Liver (tissue), 8 donors: ENCODE measurements at regions not wholly inside any gene's neighbourhood (a gene's known extent, or its start where the extent isn't known, plus 50 kb on each side); places are given as distances from the start of the nearest gene placed in this dataset.

Experiments
- DNase-seq: peaks from one replicate; pipeline ENCODE4 v3.0.0-alpha.2; 2017; ENCODE audit warnings: low spot score
- H3K27ac ChIP-seq, 2 donors: one replicate each; pipeline ENCODE4 v1.7.0; 2013; ENCODE audit warnings: inconsistent platforms in 2 of 2, low read length in 2 of 2, control low read depth in 1 of 2, low read depth in 1 of 2, mild to moderate bottlenecking in 1 of 2
- H3K27me3 ChIP-seq, 4 donors: one replicate each; pipeline versions ENCODE4 v1.6.1 to v1.7.0; 2013; ENCODE audit warnings: low read length in 3 of 4, inconsistent platforms in 1 of 4, mild to moderate bottlenecking in 1 of 4, moderate library complexity in 1 of 4; ENCODE audit not compliant: control insufficient read depth in 4 of 4, insufficient read depth in 4 of 4
- H3K36me3 ChIP-seq, 4 donors: one replicate each; pipeline versions ENCODE4 v1.6.1 to v1.7.0; 2013; ENCODE audit warnings: low read length in 3 of 4, mild to moderate bottlenecking in 3 of 4, low read depth in 1 of 4, moderate library complexity in 1 of 4; ENCODE audit not compliant: control insufficient read depth in 4 of 4, insufficient read depth in 3 of 4
- H3K4me1 ChIP-seq, 4 donors: one replicate each; pipeline versions ENCODE4 v1.6.1 to v1.7.0; 2013; ENCODE audit warnings: low read length in 3 of 4, mild to moderate bottlenecking in 3 of 4, moderate library complexity in 1 of 4; ENCODE audit not compliant: control insufficient read depth in 4 of 4, insufficient read depth in 4 of 4
- H3K4me3 ChIP-seq, 3 donors: one replicate each; pipeline versions ENCODE4 v1.6.1 to v1.7.0; 2013; ENCODE audit warnings: low read length in 3 of 3, control low read depth in 1 of 3, low read depth in 1 of 3, mild to moderate bottlenecking in 1 of 3
- H3K9ac ChIP-seq, 2 donors: one replicate each; pipeline ENCODE4 v1.7.0; 2013; ENCODE audit warnings: low read length in 2 of 2, mild to moderate bottlenecking in 2 of 2, moderate library complexity in 2 of 2, control low read depth in 1 of 2, low read depth in 1 of 2
- H3K9me3 ChIP-seq, 4 donors: one replicate each; pipeline versions ENCODE4 v1.6.1 to v1.7.0; 2013; ENCODE audit warnings: low read length in 3 of 4; ENCODE audit not compliant: control insufficient read depth in 4 of 4
- EGR1 ChIP-seq, 2 donors: IDR thresholded peaks; 2 replicates each; pipeline ENCODE4 v1.6.1; 2016 to 2018; ENCODE audit warnings: antibody characterized with exemption in 2 of 2, low read depth in 2 of 2
- FOXA1 ChIP-seq: IDR thresholded peaks from 2 replicates; pipeline ENCODE4 v1.6.1; 2016; ENCODE audit warnings: antibody characterized with exemption
- FOXA2 ChIP-seq: IDR thresholded peaks from 2 replicates; pipeline ENCODE4 v1.6.1; 2016; ENCODE audit warnings: antibody characterized with exemption
- HNF4G ChIP-seq: IDR thresholded peaks from 2 replicates; pipeline ENCODE4 v1.6.1; 2016; ENCODE audit warnings: antibody characterized with exemption
- JUND ChIP-seq, 2 donors: IDR thresholded peaks; 2 replicates each; pipeline ENCODE4 v1.6.1; 2016; ENCODE audit warnings: antibody characterized with exemption in 2 of 2
- NR2F2 ChIP-seq: IDR thresholded peaks from 2 replicates; pipeline ENCODE4 v1.6.1; 2016; ENCODE audit warnings: antibody characterized with exemption
- RAD21 ChIP-seq, 2 donors: IDR thresholded peaks; 2 replicates each; pipeline ENCODE4 v1.6.1; 2016; ENCODE audit warnings: antibody characterized with exemption in 2 of 2, mild to moderate bottlenecking in 2 of 2
- REST ChIP-seq: IDR thresholded peaks from 2 replicates; pipeline ENCODE4 v1.6.1; 2016; ENCODE audit warnings: antibody characterized with exemption, mild to moderate bottlenecking
- SP1 ChIP-seq: IDR thresholded peaks from 2 replicates; pipeline ENCODE4 v1.6.1; 2018; ENCODE audit warnings: antibody characterized with exemption, mild to moderate bottlenecking
- TAF1 ChIP-seq: conservative IDR thresholded peaks from 2 replicates; pipeline ENCODE4 v1.6.1; 2016; ENCODE audit warnings: antibody characterized with exemption, mild to moderate bottlenecking
- ZBTB33 ChIP-seq: IDR thresholded peaks from 2 replicates; pipeline ENCODE4 v1.6.1; 2016; ENCODE audit warnings: antibody characterized with exemption
- WGBS: extraction: QIAGEN DNeasy Blood & Tissue Kit; methylation state at CpG from one replicate; pipeline ENCODE4 v1.1.7; 2013; 5-methylcytosine and 5-hydroxymethylcytosine counted together
- TF ChIP-seq, protein P1 (sequence below): fragments of 150-350 bp; IDR thresholded peaks from 2 replicates; pipeline ENCODE4 v1.5.1; 2017; ENCODE audit warnings: improper control_type of control experiment, low read depth, low read length; ENCODE audit not compliant: missing input control
- TF ChIP-seq, protein P2 (sequence below): IDR thresholded peaks from 2 replicates; pipeline ENCODE4 v1.6.1; 2016; ENCODE audit warnings: antibody characterized with exemption
- donor health status: healthy.
- donor health status: healthy.
- donor health status: healthy.
- donor health status: healthy.
- donor health status: healthy.

DNA sequence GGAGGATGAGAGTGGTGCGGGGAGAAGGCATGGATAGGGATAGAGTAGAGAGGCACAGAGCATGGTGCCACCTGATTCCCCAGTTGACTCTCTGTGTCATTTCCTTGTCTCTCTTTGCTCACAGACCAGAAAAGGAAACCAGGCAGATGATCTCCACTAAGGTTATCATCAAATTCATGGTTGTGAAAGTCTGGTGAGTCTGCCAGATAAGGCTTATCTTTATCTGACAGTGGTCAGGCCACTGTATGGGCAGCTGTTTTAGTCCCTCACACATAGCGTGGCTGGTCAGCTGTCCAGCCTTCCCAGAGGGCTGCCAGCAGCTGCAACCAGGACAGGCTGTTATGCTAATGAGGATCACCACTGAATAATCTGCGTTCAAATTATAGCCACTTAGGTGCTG, 99.0 kb downstream of the ADRA2A start:
- no peak overlapping the region for H3K27ac ChIP-seq
- TF ChIP-seq RAD21 (IDR thresholded peaks at IDR 0.05) (no peak), HNF4G (no peak), FOXA2 (no peak), REST (no peak), SP1 (no peak)
- TF ChIP-seq, protein P1, sequence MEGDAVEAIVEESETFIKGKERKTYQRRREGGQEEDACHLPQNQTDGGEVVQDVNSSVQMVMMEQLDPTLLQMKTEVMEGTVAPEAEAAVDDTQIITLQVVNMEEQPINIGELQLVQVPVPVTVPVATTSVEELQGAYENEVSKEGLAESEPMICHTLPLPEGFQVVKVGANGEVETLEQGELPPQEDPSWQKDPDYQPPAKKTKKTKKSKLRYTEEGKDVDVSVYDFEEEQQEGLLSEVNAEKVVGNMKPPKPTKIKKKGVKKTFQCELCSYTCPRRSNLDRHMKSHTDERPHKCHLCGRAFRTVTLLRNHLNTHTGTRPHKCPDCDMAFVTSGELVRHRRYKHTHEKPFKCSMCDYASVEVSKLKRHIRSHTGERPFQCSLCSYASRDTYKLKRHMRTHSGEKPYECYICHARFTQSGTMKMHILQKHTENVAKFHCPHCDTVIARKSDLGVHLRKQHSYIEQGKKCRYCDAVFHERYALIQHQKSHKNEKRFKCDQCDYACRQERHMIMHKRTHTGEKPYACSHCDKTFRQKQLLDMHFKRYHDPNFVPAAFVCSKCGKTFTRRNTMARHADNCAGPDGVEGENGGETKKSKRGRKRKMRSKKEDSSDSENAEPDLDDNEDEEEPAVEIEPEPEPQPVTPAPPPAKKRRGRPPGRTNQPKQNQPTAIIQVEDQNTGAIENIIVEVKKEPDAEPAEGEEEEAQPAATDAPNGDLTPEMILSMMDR: no peak
- WGBS: 56% methylated on average over 3 of the region's 3 CpGs
- H3K27me3 ChIP-seq: no peaks in the 10 kb centered on the region
- no peak for DNase-seq
- H3K36me3 ChIP-seq: no peaks in the 10 kb centered on the region
- no peaks in the 10 kb centered on the region for H3K4me1 ChIP-seq
- no peak overlapping the region for H3K4me3 ChIP-seq
- no peak overlapping the region for H3K9ac ChIP-seq
- no peaks in the 10 kb centered on the region for H3K9me3 ChIP-seq

DNA sequence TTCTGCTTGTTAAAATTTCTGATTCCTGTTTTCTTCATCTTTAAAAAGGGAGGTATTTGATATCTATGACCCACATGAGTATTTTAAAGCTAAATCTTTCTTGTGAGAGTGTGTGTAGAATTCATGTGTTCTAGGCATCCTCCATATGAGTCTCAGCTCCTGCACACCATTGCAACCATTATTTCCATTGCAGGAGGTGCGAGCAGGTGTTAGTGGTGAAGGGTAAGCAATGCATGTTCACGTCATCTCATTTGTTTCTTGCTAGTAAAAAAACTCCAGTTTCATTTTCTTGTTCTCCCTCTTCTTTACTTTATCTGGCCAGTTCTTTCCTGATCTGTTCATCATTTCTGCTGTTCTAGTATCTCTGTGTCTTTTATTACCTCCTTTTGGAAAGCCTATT, 100.5 kb downstream of the ADRA2A start:
- no peak overlapping the region for H3K27ac ChIP-seq
- DNase-seq: no peak
- no peaks in the 10 kb centered on the region for H3K36me3 ChIP-seq
- no peaks in the 10 kb centered on the region for H3K9me3 ChIP-seq
- H3K9ac ChIP-seq: no peak overlapping the region
- TF ChIP-seq FOXA1 (no peak), EGR1 (IDR thresholded peaks at IDR 0.05; ENCODE audit: low read depth in 2 of 2) (no peak), RAD21 (IDR thresholded peaks at IDR 0.05) (no peak), TAF1 (no peak), NR2F2 (no peak), ZBTB33 (no peak), HNF4G (no peak), JUND (IDR thresholded peaks at IDR 0.05) (no peak)
- TF ChIP-seq, protein P2, sequence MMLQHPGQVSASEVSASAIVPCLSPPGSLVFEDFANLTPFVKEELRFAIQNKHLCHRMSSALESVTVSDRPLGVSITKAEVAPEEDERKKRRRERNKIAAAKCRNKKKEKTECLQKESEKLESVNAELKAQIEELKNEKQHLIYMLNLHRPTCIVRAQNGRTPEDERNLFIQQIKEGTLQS: no peak
- TF ChIP-seq, protein P1: no peak
- WGBS: 84% methylated on average over 2 of the region's 2 CpGs
- H3K27me3 ChIP-seq: no peaks in the 10 kb centered on the region
- no peak overlapping the region for H3K4me3 ChIP-seq
- H3K4me1 ChIP-seq: no peaks in the 10 kb centered on the region
